Esophagus muscularis mucosa (tissue), 4 donors: ENCODE measurements at regions not wholly inside any gene's neighbourhood (a gene's known extent, or its start where the extent isn't known, plus 50 kb on each side); places are given as distances from the start of the nearest gene placed in this dataset.

ENCODE experiments used
- DNase-seq: peaks from one replicate; pipeline ENCODE4 v3.0.0-alpha.2; 2017; ENCODE audit errors: extremely low spot score
- H3K27ac ChIP-seq, 4 donors: fragments of 200-600 bp; sonication (generic); replicated peaks in 1 of 4; 1 replicate in 3 of 4; 2 replicates in 1 of 4; pipeline ENCODE4 v1.5.1; 2016 to 2019; ENCODE audit warnings: mild to moderate bottlenecking in 1 of 4
- H3K27me3 ChIP-seq, 4 donors: fragments of 200-600 bp; sonication (generic); one replicate each; pipeline versions ENCODE4 v1.5.1 to v1.6.0; 2016 to 2019
- H3K36me3 ChIP-seq, 4 donors: fragments of 200-600 bp; sonication (generic); one replicate each; pipeline ENCODE4 v1.5.1; 2016 to 2019
- H3K4me1 ChIP-seq, 4 donors: fragments of 200-600 bp; sonication (generic); one replicate each; pipeline ENCODE4 v1.5.1; 2016 to 2019
- H3K4me3 ChIP-seq, 4 donors: fragments of 200-600 bp; sonication (generic); 1 replicate in 2 of 4; 2 replicates in 2 of 4; pipeline ENCODE4 v1.5.1; 2016 to 2019; ENCODE audit warnings: mild to moderate bottlenecking in 4 of 4, moderate library complexity in 1 of 4
- H3K9me3 ChIP-seq, 4 donors: fragments of 200-600 bp; sonication (generic); 1 replicate in 3 of 4; 2 replicates in 1 of 4; pipeline ENCODE4 v1.5.1; 2016 to 2019
- EP300 ChIP-seq: sonication (generic); formaldehyde crosslinking; IDR thresholded peaks from one replicate; pipeline ENCODE4 v1.6.1; 2017; ENCODE audit warnings: antibody characterized with exemption
- POLR2A ChIP-seq: fragments of 450-650 bp; IDR thresholded peaks from one replicate; pipeline ENCODE4 v1.6.1; 2017; ENCODE audit warnings: antibody characterized with exemption, moderate library complexity, mild to moderate bottlenecking, low read depth
- POLR2AphosphoS5 ChIP-seq, 2 donors: sonication (generic); formaldehyde crosslinking; IDR thresholded peaks; one replicate each; pipeline ENCODE4 v1.6.1; 2017; ENCODE audit warnings: antibody characterized with exemption in 2 of 2
- WGBS: methylation state at CpG from one replicate; pipeline ENCODE4 v1.1.5; 2018; 5-methylcytosine and 5-hydroxymethylcytosine counted together
- intact Hi-C: fragments of 100-400 bp; cut with DNase I; formaldehyde crosslinking; loops from one replicate; pipeline ENCODE4 v1.15.1; 2023
- TF ChIP-seq, protein P1 (sequence below), 3 experiments: fragments of 200-600 bp in 2 of 3; fragments of 450-650 bp in 1 of 3; sonication (generic) in 2 of 3; IDR thresholded peaks; one replicate each; pipeline ENCODE4 v1.5.1; 2017 to 2019; ENCODE audit warnings: antibody characterized with exemption in 3 of 3, mild to moderate bottlenecking in 2 of 3, moderate library complexity in 1 of 3

DNA sequence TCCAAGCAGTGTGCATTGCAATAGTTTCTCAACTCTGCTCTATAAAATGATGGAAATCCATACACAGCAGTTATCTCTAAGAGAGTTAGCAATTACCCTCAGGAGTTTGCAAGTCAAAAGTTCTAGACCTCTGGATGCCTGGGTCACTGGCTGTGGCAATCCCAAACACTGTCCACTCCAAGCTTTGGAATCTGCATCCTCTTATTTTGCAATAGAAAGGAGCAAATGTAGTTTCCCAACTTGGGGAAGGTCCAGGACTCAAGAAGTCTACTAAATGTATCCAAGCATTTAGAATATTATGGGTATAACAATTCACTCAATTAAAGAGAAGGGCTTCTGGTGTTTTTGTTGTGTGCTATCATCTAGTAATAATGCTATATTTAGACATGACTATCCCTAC lies 131.3 kb upstream of the NRP1 start:
- no peak overlapping the region for H3K4me3 ChIP-seq
- DNase-seq = no peak
- no peaks in the 10 kb centered on the region for H3K36me3 ChIP-seq
- intact Hi-C loops = no loop called here
- no peaks in the 10 kb centered on the region for H3K27me3 ChIP-seq
- H3K9me3 ChIP-seq = no peaks in the 10 kb centered on the region
- TF ChIP-seq, protein P1, sequence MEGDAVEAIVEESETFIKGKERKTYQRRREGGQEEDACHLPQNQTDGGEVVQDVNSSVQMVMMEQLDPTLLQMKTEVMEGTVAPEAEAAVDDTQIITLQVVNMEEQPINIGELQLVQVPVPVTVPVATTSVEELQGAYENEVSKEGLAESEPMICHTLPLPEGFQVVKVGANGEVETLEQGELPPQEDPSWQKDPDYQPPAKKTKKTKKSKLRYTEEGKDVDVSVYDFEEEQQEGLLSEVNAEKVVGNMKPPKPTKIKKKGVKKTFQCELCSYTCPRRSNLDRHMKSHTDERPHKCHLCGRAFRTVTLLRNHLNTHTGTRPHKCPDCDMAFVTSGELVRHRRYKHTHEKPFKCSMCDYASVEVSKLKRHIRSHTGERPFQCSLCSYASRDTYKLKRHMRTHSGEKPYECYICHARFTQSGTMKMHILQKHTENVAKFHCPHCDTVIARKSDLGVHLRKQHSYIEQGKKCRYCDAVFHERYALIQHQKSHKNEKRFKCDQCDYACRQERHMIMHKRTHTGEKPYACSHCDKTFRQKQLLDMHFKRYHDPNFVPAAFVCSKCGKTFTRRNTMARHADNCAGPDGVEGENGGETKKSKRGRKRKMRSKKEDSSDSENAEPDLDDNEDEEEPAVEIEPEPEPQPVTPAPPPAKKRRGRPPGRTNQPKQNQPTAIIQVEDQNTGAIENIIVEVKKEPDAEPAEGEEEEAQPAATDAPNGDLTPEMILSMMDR (IDR thresholded peaks at IDR 0.05) = no peak
- TF ChIP-seq POLR2AphosphoS5 (IDR thresholded peaks at IDR 0.05) = no peak
- no peak for TF ChIP-seq POLR2A
- no peak for TF ChIP-seq EP300
- H3K4me1 ChIP-seq = peaks cover 1 to 11% (median 6%) of the 10 kb centered on the region in 4 donors
- no peak overlapping the region for H3K27ac ChIP-seq

DNA sequence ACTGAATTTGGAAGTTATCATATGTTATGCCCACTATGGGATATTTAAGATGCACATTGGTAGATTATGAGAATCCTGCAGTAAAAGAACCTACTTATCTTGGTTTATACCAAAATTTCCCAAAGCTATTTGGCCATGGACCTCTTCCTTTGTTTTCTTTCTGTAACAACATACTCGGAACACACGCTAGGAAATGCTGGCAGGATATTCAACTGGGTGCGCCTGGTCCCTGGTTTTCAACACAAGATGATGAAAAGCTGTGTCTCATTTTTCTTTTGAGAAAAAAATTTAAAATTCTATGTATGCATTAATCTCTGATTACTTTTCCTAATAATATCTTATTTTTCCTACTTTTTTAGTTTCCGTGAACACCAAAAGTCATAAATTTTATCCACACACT lies 128.5 kb upstream of the NRP1 start:
- peaks cover 14 to 27% (median 17%) of the 10 kb centered on the region in 4 donors for H3K4me1 ChIP-seq
- DNase-seq = no peak
- WGBS = 79% methylated on average over 4 of the region's 4 CpGs
- H3K4me3 ChIP-seq = no peak overlapping the region
- H3K27me3 ChIP-seq = no peaks in the 10 kb centered on the region
- H3K9me3 ChIP-seq = no peaks in the 10 kb centered on the region
- H3K27ac ChIP-seq = no peak overlapping the region
- TF ChIP-seq EP300 (no peak), POLR2AphosphoS5 (IDR thresholded peaks at IDR 0.05) (no peak), POLR2A (no peak)
- TF ChIP-seq, protein P1 (IDR thresholded peaks at IDR 0.05) = no peak
- intact Hi-C loops = no loop called here
- H3K36me3 ChIP-seq = no peaks in the 10 kb centered on the region

DNA sequence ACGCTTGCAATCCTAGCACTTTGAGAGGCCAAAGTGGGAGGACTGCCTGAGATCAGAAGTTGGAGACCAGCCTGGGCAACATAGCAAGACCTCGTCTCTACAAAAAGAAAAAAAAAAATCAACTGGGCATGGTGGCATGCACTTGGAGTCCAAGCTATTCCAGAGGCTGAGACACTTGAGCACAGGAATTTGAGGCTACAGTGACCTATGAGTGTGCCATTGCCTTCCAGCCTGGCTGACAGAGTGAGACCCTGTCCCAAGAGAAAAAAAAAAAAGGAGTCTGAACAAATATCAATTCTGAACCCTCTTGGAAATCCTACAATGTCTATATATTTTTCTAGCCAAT lies 126.8 kb upstream of the NRP1 start:
- 36% methylated on average over 2 of the region's 2 CpGs for WGBS
- no peak overlapping the region for H3K4me3 ChIP-seq
- H3K27ac ChIP-seq = peak overlapping the region in 2 of 4 donors; percentile 25 to 41
- TF ChIP-seq EP300 = no peak
- no peaks in the 10 kb centered on the region for H3K9me3 ChIP-seq
- intact Hi-C loops = no loop called here
- DNase-seq = no peak
- no peaks in the 10 kb centered on the region for H3K36me3 ChIP-seq
- H3K27me3 ChIP-seq = no peaks in the 10 kb centered on the region
- H3K4me1 ChIP-seq = peaks cover 14 to 27% (median 17%) of the 10 kb centered on the region in 4 donors

DNA sequence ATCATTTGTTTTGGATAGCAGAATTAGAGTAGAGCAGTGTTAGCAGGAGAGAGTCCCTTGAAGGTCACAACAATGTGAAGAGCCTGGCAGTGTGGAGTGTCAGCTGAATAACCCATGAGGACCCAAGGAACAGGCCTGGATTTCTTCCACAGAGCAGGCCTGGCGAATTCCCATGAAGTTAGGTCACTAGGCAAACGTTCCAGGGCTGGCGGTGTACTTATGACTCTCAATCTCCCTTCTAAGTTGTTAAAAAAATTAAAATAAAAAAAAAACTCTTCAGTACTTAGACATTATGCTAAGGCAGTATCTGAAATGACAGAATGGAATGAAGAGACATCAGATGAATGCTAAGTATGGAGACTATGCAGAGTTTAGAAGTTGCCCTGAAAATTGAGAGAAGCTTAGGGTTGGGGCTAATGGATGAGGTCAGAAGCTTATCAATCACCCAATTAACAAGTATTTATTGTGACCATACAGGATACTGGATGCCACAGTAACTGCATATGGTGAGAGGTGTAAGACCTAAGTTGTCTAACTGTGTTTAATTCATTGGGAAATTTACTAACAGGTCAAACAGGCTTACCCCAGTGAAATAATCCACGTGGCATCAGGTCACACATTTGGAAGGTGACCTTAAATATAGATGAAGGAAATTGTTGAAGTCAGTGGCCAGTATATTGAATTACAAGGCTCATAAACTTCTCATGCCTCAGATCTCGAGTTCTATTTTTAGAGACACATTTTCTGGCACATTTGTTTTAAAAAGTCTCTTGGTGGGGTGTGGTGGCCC lies 126.2 kb upstream of the NRP1 start:
- no peaks in the 10 kb centered on the region for H3K9me3 ChIP-seq
- DNase-seq = no peak
- peaks cover 14 to 27% (median 17%) of the 10 kb centered on the region in 4 donors for H3K4me1 ChIP-seq
- no peak overlapping the region for H3K4me3 ChIP-seq
- intact Hi-C loops = no loop called here
- H3K27ac ChIP-seq = peak overlapping the region in 3 of 4 donors; percentile 32 to 48 (median 41)
- no peaks in the 10 kb centered on the region for H3K27me3 ChIP-seq
- H3K36me3 ChIP-seq = no peaks in the 10 kb centered on the region
- TF ChIP-seq EP300 (no peak), POLR2A (no peak), POLR2AphosphoS5 (IDR thresholded peaks at IDR 0.05) (peak in 1 of 2 donors; percentile 56)
- 37% methylated on average over 5 of the region's 5 CpGs for WGBS

DNA sequence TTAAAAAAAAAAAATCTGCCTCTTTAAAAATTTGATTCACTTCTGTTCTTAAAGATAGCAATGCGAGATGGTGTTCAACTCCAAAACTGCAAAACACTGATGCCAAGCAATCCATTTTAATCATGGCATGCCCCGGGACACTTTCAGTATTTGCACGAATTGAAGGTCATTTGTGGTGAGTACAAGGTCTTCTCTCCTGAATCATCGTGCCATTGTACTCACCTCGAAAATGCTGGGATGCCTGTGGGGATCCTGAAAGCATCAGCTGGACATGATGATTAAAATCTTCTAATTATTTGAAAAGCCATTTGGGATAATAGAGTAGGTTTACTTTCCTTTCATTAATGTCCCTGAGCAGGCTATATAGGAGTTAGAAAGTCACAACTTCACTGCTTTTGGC lies 125.1 kb upstream of the NRP1 start:
- Histone ChIP-seq H3K9me3 (no peaks in the 10 kb centered on the region), H3K36me3 (no peaks in the 10 kb centered on the region), H3K4me1 (peaks cover 14 to 27% (median 17%) of the 10 kb centered on the region in 4 donors), H3K27me3 (no peaks in the 10 kb centered on the region), H3K27ac (peak overlapping the region in 2 of 4 donors; percentile 32 to 41), H3K4me3 (no peak overlapping the region)
- TF ChIP-seq POLR2A (no peak), EP300 (no peak), POLR2AphosphoS5 (IDR thresholded peaks at IDR 0.05) (no peak)
- TF ChIP-seq, protein P1 (IDR thresholded peaks at IDR 0.05) = no peak
- no peak for DNase-seq
- 59% methylated on average over 5 of the region's 5 CpGs for WGBS
- intact Hi-C loops = no loop called here

DNA sequence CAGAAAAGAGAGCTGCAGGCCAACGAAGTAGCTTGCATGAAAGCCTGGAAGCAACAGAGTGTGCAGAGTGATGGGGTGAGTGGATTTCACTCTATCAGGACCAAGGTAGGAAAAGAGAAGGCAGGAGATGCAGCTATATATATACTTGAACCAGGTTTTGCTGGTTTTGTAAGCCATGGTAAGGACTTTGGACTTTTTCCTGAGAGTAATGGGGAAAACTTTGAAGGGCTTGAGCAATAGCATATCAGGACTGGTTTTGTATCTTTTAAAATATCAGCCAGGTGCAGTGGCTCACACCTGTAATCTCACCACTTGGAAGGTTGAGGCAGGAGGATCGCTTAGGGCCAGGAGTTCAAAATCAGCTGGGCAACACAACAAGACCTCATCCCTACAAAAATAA lies 120.6 kb upstream of the NRP1 start:
- H3K4me3 ChIP-seq = no peak overlapping the region
- H3K27ac ChIP-seq = no peak overlapping the region
- 97% methylated on average over 2 of the region's 2 CpGs for WGBS
- H3K27me3 ChIP-seq = no peaks in the 10 kb centered on the region
- TF ChIP-seq POLR2A = no peak
- no peak for TF ChIP-seq POLR2AphosphoS5 (IDR thresholded peaks at IDR 0.05)
- TF ChIP-seq, protein P1 (IDR thresholded peaks at IDR 0.05) = no peak
- TF ChIP-seq EP300 = no peak
- DNase-seq = no peak
- H3K4me1 ChIP-seq = peaks cover 1 to 9% (median 6%) of the 10 kb centered on the region in 4 donors
- no peaks in the 10 kb centered on the region for H3K9me3 ChIP-seq
- H3K36me3 ChIP-seq = no peaks in the 10 kb centered on the region
- intact Hi-C loops = no loop called here
